BE2C (cell line): ENCODE measurements at regions not wholly inside any gene's neighbourhood (a gene's known extent, or its start where the extent isn't known, plus 50 kb on each side); places are given as distances from the start of the nearest gene placed in this dataset.

Source experiments
- DNase-seq: peaks from one replicate; pipeline ENCODE4 v3.0.0-alpha.2; 2020
- H3K27me3 ChIP-seq: fragments of 250-450 bp; sonication (Bioruptor Pico); 2 replicates; pipeline ENCODE4 v1.5.1; 2020; ENCODE audit warnings: mild to moderate bottlenecking
- H3K36me3 ChIP-seq: fragments of 250-450 bp; sonication (Bioruptor Pico); 2 replicates; pipeline ENCODE4 v1.5.1; 2020; ENCODE audit warnings: mild to moderate bottlenecking
- H3K4me1 ChIP-seq: fragments of 250-450 bp; sonication (Bioruptor Pico); 2 replicates; pipeline ENCODE4 v1.5.1; 2020
- H3K4me3 ChIP-seq: 2 replicates; pipeline ENCODE4 v1.5.1; 2011; ENCODE audit warnings: low read depth, low read length
- H3K9me3 ChIP-seq: fragments of 250-450 bp; sonication (Bioruptor Pico); 2 replicates; pipeline ENCODE4 v1.5.1; 2020
- TF ChIP-seq, protein P1 (sequence below): IDR thresholded peaks from 2 replicates; pipeline ENCODE4 v1.5.1; 2012; ENCODE audit warnings: mild to moderate bottlenecking, low read depth, low read length

GRCh38 chr12:87796961-87797516 is 232.2 kb downstream of the C12orf50 start:
- Histone ChIP-seq H3K9me3 (no peaks in the 10 kb centered on the region), H3K36me3 (no peaks in the 10 kb centered on the region), H3K4me3 (no peak overlapping the region), H3K27me3 (no peaks in the 10 kb centered on the region), H3K4me1 (no peaks in the 10 kb centered on the region)
- DNase-seq: no peak
- TF ChIP-seq, protein P1, sequence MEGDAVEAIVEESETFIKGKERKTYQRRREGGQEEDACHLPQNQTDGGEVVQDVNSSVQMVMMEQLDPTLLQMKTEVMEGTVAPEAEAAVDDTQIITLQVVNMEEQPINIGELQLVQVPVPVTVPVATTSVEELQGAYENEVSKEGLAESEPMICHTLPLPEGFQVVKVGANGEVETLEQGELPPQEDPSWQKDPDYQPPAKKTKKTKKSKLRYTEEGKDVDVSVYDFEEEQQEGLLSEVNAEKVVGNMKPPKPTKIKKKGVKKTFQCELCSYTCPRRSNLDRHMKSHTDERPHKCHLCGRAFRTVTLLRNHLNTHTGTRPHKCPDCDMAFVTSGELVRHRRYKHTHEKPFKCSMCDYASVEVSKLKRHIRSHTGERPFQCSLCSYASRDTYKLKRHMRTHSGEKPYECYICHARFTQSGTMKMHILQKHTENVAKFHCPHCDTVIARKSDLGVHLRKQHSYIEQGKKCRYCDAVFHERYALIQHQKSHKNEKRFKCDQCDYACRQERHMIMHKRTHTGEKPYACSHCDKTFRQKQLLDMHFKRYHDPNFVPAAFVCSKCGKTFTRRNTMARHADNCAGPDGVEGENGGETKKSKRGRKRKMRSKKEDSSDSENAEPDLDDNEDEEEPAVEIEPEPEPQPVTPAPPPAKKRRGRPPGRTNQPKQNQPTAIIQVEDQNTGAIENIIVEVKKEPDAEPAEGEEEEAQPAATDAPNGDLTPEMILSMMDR: no peak

GRCh38 chr12:87795555-87795954 is 233.6 kb downstream of the C12orf50 start:
- DNase-seq: no peak
- Histone ChIP-seq H3K36me3 (no peaks in the 10 kb centered on the region), H3K4me1 (no peaks in the 10 kb centered on the region), H3K27me3 (no peaks in the 10 kb centered on the region), H3K4me3 (no peak overlapping the region), H3K9me3 (no peaks in the 10 kb centered on the region)
- TF ChIP-seq, protein P1: no peak

GRCh38 chr12:87794854-87795253 is 234.3 kb downstream of the C12orf50 start:
- no peaks in the 10 kb centered on the region for H3K27me3 ChIP-seq
- no peak for DNase-seq
- TF ChIP-seq, protein P1: no peak

GRCh38 chr12:87793131-87793530 is 236.1 kb downstream of the C12orf50 start:
- no peaks in the 10 kb centered on the region for H3K4me1 ChIP-seq
- no peak overlapping the region for H3K4me3 ChIP-seq
- no peaks in the 10 kb centered on the region for H3K36me3 ChIP-seq
- H3K27me3 ChIP-seq: no peaks in the 10 kb centered on the region
- no peak for DNase-seq
- TF ChIP-seq, protein P1: no peak
- H3K9me3 ChIP-seq: no peaks in the 10 kb centered on the region

More at GRCh38 chr12:87794854-87795253, 234.3 kb downstream of the C12orf50 start:
- Histone ChIP-seq H3K36me3 (no peaks in the 10 kb centered on the region), H3K4me3 (no peak overlapping the region), H3K4me1 (no peaks in the 10 kb centered on the region), H3K9me3 (no peaks in the 10 kb centered on the region)

DNA sequence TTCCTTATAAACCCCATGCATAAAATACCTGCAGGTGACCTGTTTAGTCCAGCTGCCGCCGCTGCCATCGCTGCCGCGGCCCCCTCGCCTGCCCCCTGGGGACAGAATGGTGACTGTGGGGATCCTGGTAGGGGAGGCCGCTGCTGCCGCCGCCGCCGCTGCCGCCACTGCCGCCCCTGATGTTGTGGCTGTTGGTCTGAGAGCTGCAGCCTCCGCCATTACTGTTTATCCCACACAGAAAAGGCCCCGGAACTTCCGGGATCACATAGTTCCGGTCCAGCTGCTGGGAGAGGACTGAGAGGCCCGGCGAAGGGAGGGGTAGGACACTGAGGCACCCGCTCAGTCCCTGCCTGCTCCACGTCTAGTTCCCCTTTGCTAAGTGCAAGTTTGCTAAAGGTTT is 244.9 kb downstream of the C12orf50 start:
- no peak for DNase-seq
- H3K4me1 ChIP-seq: no peaks in the 10 kb centered on the region
- no peaks in the 10 kb centered on the region for H3K27me3 ChIP-seq
- H3K4me3 ChIP-seq: no peak overlapping the region
- no peaks in the 10 kb centered on the region for H3K9me3 ChIP-seq
- TF ChIP-seq, protein P1: no peak
- no peaks in the 10 kb centered on the region for H3K36me3 ChIP-seq

GRCh38 chr12:87783467-87783866 is 245.7 kb downstream of the C12orf50 start:
- Histone ChIP-seq H3K9me3 (no peaks in the 10 kb centered on the region), H3K4me1 (no peaks in the 10 kb centered on the region), H3K36me3 (no peaks in the 10 kb centered on the region), H3K27me3 (no peaks in the 10 kb centered on the region), H3K4me3 (no peak overlapping the region)
- DNase-seq: no peak
- TF ChIP-seq, protein P1: no peak
